Gastrocnemius medialis (tissue), 4 donors: ENCODE measurements at regions not wholly inside any gene's neighbourhood (a gene's known extent, or its start where the extent isn't known, plus 50 kb on each side); places are given as distances from the start of the nearest gene placed in this dataset.

Experiments
- ATAC-seq, 2 donors: fragments of 150-250 bp; one replicate each; pipeline ENCODE4 v1.9.1; 2016
- DNase-seq, 2 donors: peaks; one replicate each; pipeline ENCODE4 v3.0.0-alpha.2; 2019
- H3K27ac ChIP-seq, 4 donors: fragments of 200-600 bp; sonication (generic); 1 replicate in 1 of 4; 2 replicates in 3 of 4; pipeline ENCODE4 v1.5.1; 2016 to 2018; ENCODE audit warnings: mild to moderate bottlenecking in 2 of 4, moderate library complexity in 1 of 4
- H3K27me3 ChIP-seq, 3 donors: fragments of 200-600 bp; sonication (generic) in 2 of 3; 1 replicate in 1 of 3; 2 replicates in 2 of 3; pipeline versions ENCODE4 v1.5.1 to v1.6.0; 2016 to 2019; ENCODE audit warnings: mild to moderate bottlenecking in 1 of 3, moderate library complexity in 1 of 3
- H3K36me3 ChIP-seq, 2 donors: fragments of 200-600 bp; sonication (generic) in 1 of 2; one replicate each; pipeline ENCODE4 v1.5.1; 2017 to 2018
- H3K4me1 ChIP-seq, 2 donors: fragments of 200-600 bp; sonication (generic) in 1 of 2; one replicate each; pipeline ENCODE4 v1.5.1; 2016 to 2017; ENCODE audit warnings: mild to moderate bottlenecking in 2 of 2
- H3K4me3 ChIP-seq, 4 donors: fragments of 200-600 bp; sonication (generic) in 3 of 4; 1 replicate in 1 of 4; 2 replicates in 3 of 4; pipeline ENCODE4 v1.5.1; 2016 to 2019; ENCODE audit warnings: mild to moderate bottlenecking in 2 of 4
- H3K9me3 ChIP-seq, 3 donors: fragments of 200-600 bp; sonication (generic) in 2 of 3; 1 replicate in 1 of 3; 2 replicates in 2 of 3; pipeline ENCODE4 v1.5.1; 2016 to 2019
- POLR2A ChIP-seq, 2 donors: fragments of 450-650 bp; IDR thresholded peaks; one replicate each; pipeline ENCODE4 v1.6.1; 2017; ENCODE audit warnings: antibody characterized with exemption in 2 of 2, mild to moderate bottlenecking in 2 of 2, moderate library complexity in 2 of 2
- in situ Hi-C, 4 donors: fragments of 200-750 bp; cut with MboI; loops; one replicate each; pipeline versions ENCODE4 v1.15.0 to v1.8.0; 2017; ENCODE audit warnings: low sequenced_read_pairs in 4 of 4
- intact Hi-C: fragments of 100-400 bp; cut with DNase I; formaldehyde crosslinking; loops from one replicate; pipeline ENCODE4 v1.15.1; 2023; ENCODE audit warnings: low total_unique reads
- TF ChIP-seq, protein P1 (sequence below), 5 experiments: fragments of 450-650 bp in 3 of 5; fragments of 200-600 bp in 2 of 5; sonication (generic) in 2 of 5; IDR thresholded peaks in 4 of 5; conservative IDR thresholded peaks in 1 of 5; 1 replicate in 4 of 5; 2 replicates in 1 of 5; pipeline ENCODE4 v1.5.1; 2016 to 2019; ENCODE audit warnings: antibody characterized with exemption in 5 of 5, mild to moderate bottlenecking in 3 of 5, moderate library complexity in 3 of 5

DNA sequence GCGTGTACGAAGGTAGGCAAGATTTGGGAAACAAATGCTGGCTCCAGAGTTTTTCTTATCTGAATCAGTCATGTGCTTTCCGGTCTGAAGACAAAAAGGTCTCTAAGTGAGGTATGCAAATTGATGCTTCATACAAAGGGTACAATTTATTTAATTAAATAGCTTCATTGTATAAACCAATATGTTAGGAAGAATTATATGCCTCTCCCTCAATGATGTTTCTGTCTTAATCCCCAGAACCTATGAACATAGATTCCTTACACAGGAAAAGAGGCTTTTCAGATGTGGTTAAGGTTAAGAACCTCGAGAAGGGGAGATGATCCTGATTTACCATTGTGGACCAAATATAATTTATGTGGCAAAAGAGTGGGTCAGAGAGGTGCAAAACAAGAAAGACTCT, 543.5 kb upstream of the PCDH10 start:
- H3K4me1 ChIP-seq: no peaks in the 10 kb centered on the region
- H3K4me3 ChIP-seq: no peak overlapping the region
- intact Hi-C loops (no loop called here), in situ Hi-C loops (no loop called here)
- H3K27ac ChIP-seq: no peak overlapping the region
- DNase-seq: no peak
- no peaks in the 10 kb centered on the region for H3K36me3 ChIP-seq
- H3K9me3 ChIP-seq: no peaks in the 10 kb centered on the region
- no peaks in the 10 kb centered on the region for H3K27me3 ChIP-seq
- TF ChIP-seq, protein P1, sequence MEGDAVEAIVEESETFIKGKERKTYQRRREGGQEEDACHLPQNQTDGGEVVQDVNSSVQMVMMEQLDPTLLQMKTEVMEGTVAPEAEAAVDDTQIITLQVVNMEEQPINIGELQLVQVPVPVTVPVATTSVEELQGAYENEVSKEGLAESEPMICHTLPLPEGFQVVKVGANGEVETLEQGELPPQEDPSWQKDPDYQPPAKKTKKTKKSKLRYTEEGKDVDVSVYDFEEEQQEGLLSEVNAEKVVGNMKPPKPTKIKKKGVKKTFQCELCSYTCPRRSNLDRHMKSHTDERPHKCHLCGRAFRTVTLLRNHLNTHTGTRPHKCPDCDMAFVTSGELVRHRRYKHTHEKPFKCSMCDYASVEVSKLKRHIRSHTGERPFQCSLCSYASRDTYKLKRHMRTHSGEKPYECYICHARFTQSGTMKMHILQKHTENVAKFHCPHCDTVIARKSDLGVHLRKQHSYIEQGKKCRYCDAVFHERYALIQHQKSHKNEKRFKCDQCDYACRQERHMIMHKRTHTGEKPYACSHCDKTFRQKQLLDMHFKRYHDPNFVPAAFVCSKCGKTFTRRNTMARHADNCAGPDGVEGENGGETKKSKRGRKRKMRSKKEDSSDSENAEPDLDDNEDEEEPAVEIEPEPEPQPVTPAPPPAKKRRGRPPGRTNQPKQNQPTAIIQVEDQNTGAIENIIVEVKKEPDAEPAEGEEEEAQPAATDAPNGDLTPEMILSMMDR (IDR thresholded peaks at IDR 0.05 in 4 of 5, conservative IDR thresholded peaks at IDR 0.05 in 1 of 5): no peak
- TF ChIP-seq POLR2A (IDR thresholded peaks at IDR 0.05): no peak
- no peak for ATAC-seq

DNA sequence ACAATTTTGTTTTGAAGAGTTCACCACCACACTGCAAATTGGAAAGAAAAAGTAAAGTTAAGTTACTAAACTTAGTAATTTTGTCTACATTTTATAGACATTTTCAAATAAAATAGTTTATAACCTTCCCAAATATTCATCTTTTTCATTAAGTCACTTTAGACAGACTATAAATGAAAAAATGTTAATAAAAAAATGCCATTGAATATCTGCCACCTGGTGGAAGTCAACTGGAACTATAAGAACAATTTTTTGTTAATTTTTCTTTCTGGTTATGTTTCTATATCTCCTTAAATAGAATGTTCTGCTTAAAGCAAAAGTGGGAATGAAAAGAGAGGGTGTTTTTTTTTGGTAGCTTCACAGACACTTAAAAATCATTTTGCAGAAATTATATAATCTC, 534.4 kb upstream of the PCDH10 start:
- no peak for TF ChIP-seq POLR2A (IDR thresholded peaks at IDR 0.05)
- TF ChIP-seq, protein P1 (IDR thresholded peaks at IDR 0.05 in 4 of 5, conservative IDR thresholded peaks at IDR 0.05 in 1 of 5): no peak
- in situ Hi-C loops: no loop called here
- H3K4me1 ChIP-seq: no peaks in the 10 kb centered on the region
- no peak overlapping the region for H3K4me3 ChIP-seq
- H3K36me3 ChIP-seq: no peaks in the 10 kb centered on the region
- no peaks in the 10 kb centered on the region for H3K27me3 ChIP-seq
- no peak overlapping the region for H3K27ac ChIP-seq
- intact Hi-C loops: no loop called here
- no peaks in the 10 kb centered on the region for H3K9me3 ChIP-seq
- ATAC-seq: no peak
- no peak for DNase-seq

DNA sequence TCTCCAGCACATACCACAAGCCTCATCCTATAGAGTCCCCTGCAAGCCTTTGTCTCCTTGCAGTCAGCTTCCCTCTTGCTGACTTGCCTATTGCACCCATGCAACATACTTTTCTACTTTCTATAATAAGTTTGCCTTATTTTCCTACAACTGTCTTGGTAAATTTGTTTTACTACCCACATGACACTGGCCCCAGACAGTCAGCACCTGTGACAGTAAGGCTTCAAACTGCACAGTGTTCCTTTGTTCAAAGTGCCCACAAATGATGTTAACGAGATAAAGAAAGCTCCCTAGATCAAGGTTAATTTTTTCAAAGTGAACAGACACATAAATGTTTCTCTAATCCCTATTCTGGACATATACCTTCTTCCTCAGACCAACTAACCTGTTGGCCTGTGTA, 529.1 kb upstream of the PCDH10 start:
- DNase-seq (no peak), ATAC-seq (no peak)
- TF ChIP-seq, protein P1 (IDR thresholded peaks at IDR 0.05 in 4 of 5, conservative IDR thresholded peaks at IDR 0.05 in 1 of 5): no peak
- TF ChIP-seq POLR2A (IDR thresholded peaks at IDR 0.05): no peak
- Histone ChIP-seq H3K4me3 (no peak overlapping the region), H3K27ac (no peak overlapping the region), H3K27me3 (no peaks in the 10 kb centered on the region), H3K4me1 (no peaks in the 10 kb centered on the region), H3K9me3 (no peaks in the 10 kb centered on the region), H3K36me3 (no peaks in the 10 kb centered on the region)
- intact Hi-C loops: no loop called here
- in situ Hi-C loops: no loop called here

DNA sequence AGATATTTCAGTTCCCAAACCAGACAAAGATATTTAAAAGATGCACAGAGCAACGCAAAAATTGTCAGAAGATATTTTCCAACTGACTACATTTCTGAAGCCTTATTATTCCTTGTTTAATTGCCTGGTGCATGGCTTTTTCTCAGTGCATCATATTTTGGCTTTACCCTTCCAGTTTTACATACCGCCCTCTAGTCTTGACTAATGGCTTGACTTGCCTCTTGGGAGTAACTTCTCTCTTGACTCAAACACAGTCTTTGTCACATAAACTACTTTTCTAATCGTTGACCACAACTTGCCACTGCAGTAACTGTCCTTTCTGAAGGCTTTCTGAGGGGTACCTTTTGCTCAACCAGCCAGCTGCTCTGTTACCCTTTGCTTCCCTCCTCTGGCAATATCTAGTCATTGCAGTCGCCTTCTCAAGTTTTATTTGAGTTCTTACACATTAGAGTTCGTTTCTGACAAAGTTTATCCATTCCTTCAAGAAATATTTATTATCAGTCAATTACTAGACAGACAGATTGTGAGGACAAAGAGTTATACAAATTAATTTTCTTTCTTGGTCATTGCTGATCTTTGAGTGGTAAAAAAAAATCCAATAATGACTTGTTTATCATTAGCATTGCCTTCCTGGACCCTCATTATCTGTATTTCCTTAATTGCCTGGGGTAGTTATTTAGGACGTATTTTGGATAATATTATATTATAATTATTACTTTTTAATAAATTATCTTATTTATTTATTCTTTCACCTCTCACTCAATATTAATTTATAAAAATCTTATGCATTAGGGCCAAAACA, 506.9 kb upstream of the PCDH10 start:
- TF ChIP-seq, protein P1 (IDR thresholded peaks at IDR 0.05 in 4 of 5, conservative IDR thresholded peaks at IDR 0.05 in 1 of 5): no peak
- no peak for TF ChIP-seq POLR2A (IDR thresholded peaks at IDR 0.05)
- H3K9me3 ChIP-seq: no peaks in the 10 kb centered on the region
- H3K4me1 ChIP-seq: no peaks in the 10 kb centered on the region
- H3K27me3 ChIP-seq: no peaks in the 10 kb centered on the region
- H3K27ac ChIP-seq: no peak overlapping the region
- H3K4me3 ChIP-seq: no peak overlapping the region
- intact Hi-C loops: no loop called here
- in situ Hi-C loops: no loop called here
- H3K36me3 ChIP-seq: no peaks in the 10 kb centered on the region
- no peak for DNase-seq
- ATAC-seq: no peak

DNA sequence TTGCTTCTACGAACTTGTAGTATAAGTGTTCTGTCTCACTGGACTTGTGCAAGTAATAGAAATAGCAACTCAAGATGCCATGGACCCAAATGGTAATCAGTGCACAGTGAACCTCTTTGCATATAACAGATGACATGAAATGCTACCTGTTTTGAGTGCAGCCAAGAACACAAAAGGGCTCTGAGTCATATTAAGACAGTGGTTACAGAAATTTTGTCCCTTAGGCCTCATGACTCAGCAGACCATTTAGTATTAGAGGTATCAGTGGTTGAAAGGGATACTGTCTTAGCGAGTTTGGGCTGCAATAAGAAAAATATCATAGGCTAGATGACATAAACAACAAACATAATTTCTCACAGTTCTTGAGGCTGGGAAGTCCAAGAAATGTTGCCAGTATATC, 502.9 kb upstream of the PCDH10 start:
- Histone ChIP-seq H3K4me1 (no peaks in the 10 kb centered on the region), H3K27me3 (no peaks in the 10 kb centered on the region), H3K4me3 (no peak overlapping the region), H3K27ac (no peak overlapping the region), H3K36me3 (no peaks in the 10 kb centered on the region), H3K9me3 (no peaks in the 10 kb centered on the region)
- in situ Hi-C loops (no loop called here), intact Hi-C loops (no loop called here)
- ATAC-seq: no peak
- TF ChIP-seq, protein P1 (IDR thresholded peaks at IDR 0.05 in 4 of 5, conservative IDR thresholded peaks at IDR 0.05 in 1 of 5): no peak
- TF ChIP-seq POLR2A (IDR thresholded peaks at IDR 0.05): no peak
- no peak for DNase-seq
